ENCODE measurements at regions not wholly inside any gene's neighbourhood (a gene's known extent, or its start where the extent isn't known, plus 50 kb on each side); places are given as distances from the start of the nearest gene placed in this dataset.
"Not testable (repeated sequence)": the region's sequence is repeated elsewhere in the genome, so short reads cannot be mapped to it uniquely, and the experiment has no call there.

- TF ChIP-seq, protein P1, sequence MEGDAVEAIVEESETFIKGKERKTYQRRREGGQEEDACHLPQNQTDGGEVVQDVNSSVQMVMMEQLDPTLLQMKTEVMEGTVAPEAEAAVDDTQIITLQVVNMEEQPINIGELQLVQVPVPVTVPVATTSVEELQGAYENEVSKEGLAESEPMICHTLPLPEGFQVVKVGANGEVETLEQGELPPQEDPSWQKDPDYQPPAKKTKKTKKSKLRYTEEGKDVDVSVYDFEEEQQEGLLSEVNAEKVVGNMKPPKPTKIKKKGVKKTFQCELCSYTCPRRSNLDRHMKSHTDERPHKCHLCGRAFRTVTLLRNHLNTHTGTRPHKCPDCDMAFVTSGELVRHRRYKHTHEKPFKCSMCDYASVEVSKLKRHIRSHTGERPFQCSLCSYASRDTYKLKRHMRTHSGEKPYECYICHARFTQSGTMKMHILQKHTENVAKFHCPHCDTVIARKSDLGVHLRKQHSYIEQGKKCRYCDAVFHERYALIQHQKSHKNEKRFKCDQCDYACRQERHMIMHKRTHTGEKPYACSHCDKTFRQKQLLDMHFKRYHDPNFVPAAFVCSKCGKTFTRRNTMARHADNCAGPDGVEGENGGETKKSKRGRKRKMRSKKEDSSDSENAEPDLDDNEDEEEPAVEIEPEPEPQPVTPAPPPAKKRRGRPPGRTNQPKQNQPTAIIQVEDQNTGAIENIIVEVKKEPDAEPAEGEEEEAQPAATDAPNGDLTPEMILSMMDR (IDR thresholded peaks at IDR 0.05; ENCODE audit: poor library complexity, severe bottlenecking): not testable (repeated sequence)
- TF ChIP-seq POLR2AphosphoS5 (IDR thresholded peaks at IDR 0.05); EP300 (conservative IDR thresholded peaks at IDR 0.05; ENCODE audit: poor library complexity, severe bottlenecking); EZH2 (IDR thresholded peaks at IDR 0.05; ENCODE audit: borderline replicate concordance, insufficient read depth, low read length, poor library complexity, severe bottlenecking); REST (IDR thresholded peaks at IDR 0.05; ENCODE audit: borderline replicate concordance); TAF1 (IDR thresholded peaks at IDR 0.05; ENCODE audit: low read depth); RAD21 (conservative IDR thresholded peaks at IDR 0.05): not testable (repeated sequence)
Measured at GRCh38 chr4:120200573-120201110, 134.0 kb upstream of the MAD2L1 start.
